NT2/D1 (cell line): ENCODE measurements at regions not wholly inside any gene's neighbourhood (a gene's known extent, or its start where the extent isn't known, plus 50 kb on each side); places are given as distances from the start of the nearest gene placed in this dataset.
A peak's percentile ranks its signal among the peaks of the same experiment; 100 is the strongest.

Source experiments
- DNase-seq: peaks from one replicate; pipeline ENCODE4 v3.0.0-alpha.2; 2011; ENCODE audit warnings: low read depth, low spot score
- H3K27me3 ChIP-seq: 2 replicates; pipeline ENCODE4 v1.6.0; 2011; ENCODE audit warnings: mild to moderate bottlenecking; ENCODE audit not compliant: insufficient read length, insufficient read depth
- H3K36me3 ChIP-seq: 2 replicates; pipeline ENCODE4 v1.6.1; 2011; ENCODE audit warnings: mild to moderate bottlenecking, low read length, mixed read lengths; ENCODE audit not compliant: insufficient read depth, insufficient read length
- H3K4me1 ChIP-seq: 2 replicates; pipeline ENCODE4 v1.5.1; 2011; ENCODE audit not compliant: insufficient read depth, insufficient read length
- H3K4me3 ChIP-seq: 2 replicates; pipeline ENCODE4 v1.5.1; 2011; ENCODE audit warnings: low read depth; ENCODE audit not compliant: insufficient read length
- H3K9ac ChIP-seq: 2 replicates; pipeline ENCODE4 v1.6.0; 2011; ENCODE audit warnings: low read depth; ENCODE audit not compliant: insufficient read length
- H3K9me3 ChIP-seq: 2 replicates; pipeline ENCODE4 v1.5.1; 2011; ENCODE audit warnings: mild to moderate bottlenecking, low read length; ENCODE audit not compliant: insufficient read depth
- SUZ12 ChIP-seq: IDR thresholded peaks from 2 replicates; pipeline ENCODE4 v1.6.1; 2011; ENCODE audit not compliant: insufficient read length, insufficient read depth; ENCODE audit errors: extremely low read depth
- YY1 ChIP-seq: IDR thresholded peaks from 2 replicates; pipeline ENCODE4 v1.6.1; 2011; ENCODE audit not compliant: insufficient read length, insufficient read depth
- ZNF274 ChIP-seq: IDR thresholded peaks from 2 replicates; pipeline ENCODE4 v1.6.1; 2011; ENCODE audit warnings: mild to moderate bottlenecking, low read depth, low read length

DNA sequence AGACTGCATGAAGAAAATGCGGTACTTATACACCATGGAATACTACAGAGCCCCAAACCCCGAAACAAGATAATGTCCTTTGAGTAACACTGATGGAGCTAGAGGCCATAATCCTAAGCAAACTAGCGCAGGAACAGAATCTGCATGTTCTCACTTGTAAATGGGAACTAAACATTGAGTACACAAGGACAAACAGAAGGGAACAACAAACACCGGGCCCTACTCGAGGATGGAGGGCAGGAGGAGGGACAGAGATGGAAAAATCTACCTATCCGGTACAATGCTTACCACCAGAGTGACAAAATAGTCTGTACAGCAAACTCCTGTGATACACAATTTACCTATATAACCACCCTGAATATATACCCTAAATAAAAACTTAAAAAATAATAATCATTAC, 507.9 kb downstream of the IPMK start:
- no peak for TF ChIP-seq ZNF274
- TF ChIP-seq SUZ12: no peak
- TF ChIP-seq YY1: no peak
- Histone ChIP-seq H3K27me3 (no peaks in the 10 kb centered on the region), H3K36me3 (no peaks in the 10 kb centered on the region), H3K9ac (no peak overlapping the region), H3K4me1 (no peaks in the 10 kb centered on the region), H3K4me3 (no peak overlapping the region), H3K9me3 (no peaks in the 10 kb centered on the region)
- DNase-seq: no peak

DNA sequence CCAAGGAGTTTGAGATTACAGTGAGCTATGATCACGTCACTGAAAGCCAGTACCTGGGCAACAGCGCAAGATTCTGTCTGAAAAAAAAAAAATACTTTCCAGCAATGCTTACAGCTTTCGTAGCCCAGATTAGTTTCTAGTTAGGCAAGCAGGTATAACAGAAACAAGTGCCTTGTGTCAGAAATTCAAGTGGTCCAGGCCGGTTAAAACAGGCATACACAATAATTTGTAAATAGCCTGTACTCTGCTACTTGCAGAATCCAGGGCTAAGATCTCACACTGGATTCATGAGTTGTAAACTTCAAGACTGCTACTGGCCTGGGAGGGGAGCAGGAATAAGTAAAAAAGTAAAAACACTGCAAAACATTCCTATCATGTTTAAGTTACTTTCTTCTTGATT, 512.9 kb downstream of the IPMK start:
- no peaks in the 10 kb centered on the region for H3K9me3 ChIP-seq
- H3K4me3 ChIP-seq: no peak overlapping the region
- DNase-seq: no peak
- no peak overlapping the region for H3K9ac ChIP-seq
- no peaks in the 10 kb centered on the region for H3K27me3 ChIP-seq
- TF ChIP-seq ZNF274 (no peak), SUZ12 (no peak), YY1 (no peak)
- H3K4me1 ChIP-seq: no peaks in the 10 kb centered on the region
- H3K36me3 ChIP-seq: no peaks in the 10 kb centered on the region

DNA sequence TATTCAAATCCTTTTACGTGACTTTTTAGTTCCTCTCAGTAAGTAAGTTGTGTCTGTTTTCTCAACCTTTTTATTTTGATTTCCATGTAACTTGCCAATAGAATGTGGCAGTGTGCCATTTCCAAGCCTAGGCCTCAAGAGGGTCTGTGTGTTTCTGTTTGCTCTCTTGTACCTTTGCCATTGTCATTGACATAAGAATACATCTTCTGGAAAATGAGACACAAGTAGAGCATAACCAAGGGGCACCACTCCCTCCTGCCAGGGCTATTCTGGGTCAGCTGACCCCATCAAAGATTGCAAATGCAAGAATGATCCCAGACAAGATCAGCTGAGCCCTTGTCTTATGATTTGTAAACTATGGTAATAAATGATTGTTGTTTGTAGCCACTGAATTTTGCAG, 524.0 kb downstream of the IPMK start:
- H3K4me3 ChIP-seq: no peak overlapping the region
- TF ChIP-seq ZNF274: no peak
- TF ChIP-seq YY1: no peak
- no peak for TF ChIP-seq SUZ12
- H3K9ac ChIP-seq: no peak overlapping the region
- no peaks in the 10 kb centered on the region for H3K27me3 ChIP-seq
- H3K36me3 ChIP-seq: no peaks in the 10 kb centered on the region
- H3K4me1 ChIP-seq: no peaks in the 10 kb centered on the region
- no peaks in the 10 kb centered on the region for H3K9me3 ChIP-seq
- no peak for DNase-seq

DNA sequence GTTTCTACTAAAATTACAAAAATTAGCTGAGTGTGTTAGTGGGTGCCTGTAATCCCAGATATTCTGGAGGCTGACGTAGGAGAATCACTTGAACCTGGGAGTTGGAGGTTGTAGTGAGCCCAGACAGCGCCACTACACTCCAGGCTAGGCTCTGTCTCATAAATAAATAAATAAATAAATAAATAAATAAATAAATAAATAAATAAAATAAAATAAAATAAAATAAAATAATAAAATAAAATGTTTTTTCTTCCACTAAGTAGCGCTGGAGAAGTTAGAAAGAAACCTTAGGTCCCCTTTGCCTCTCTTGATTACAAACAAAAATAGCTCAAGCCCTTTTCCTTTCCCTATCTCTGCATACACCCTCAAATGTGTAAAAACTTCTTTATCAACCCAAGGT, 525.9 kb downstream of the IPMK start:
- Histone ChIP-seq H3K4me3 (no peak overlapping the region), H3K27me3 (no peaks in the 10 kb centered on the region), H3K36me3 (no peaks in the 10 kb centered on the region), H3K9ac (no peak overlapping the region), H3K9me3 (no peaks in the 10 kb centered on the region), H3K4me1 (no peaks in the 10 kb centered on the region)
- TF ChIP-seq YY1 (no peak), ZNF274 (no peak), SUZ12 (no peak)
- no peak for DNase-seq

DNA sequence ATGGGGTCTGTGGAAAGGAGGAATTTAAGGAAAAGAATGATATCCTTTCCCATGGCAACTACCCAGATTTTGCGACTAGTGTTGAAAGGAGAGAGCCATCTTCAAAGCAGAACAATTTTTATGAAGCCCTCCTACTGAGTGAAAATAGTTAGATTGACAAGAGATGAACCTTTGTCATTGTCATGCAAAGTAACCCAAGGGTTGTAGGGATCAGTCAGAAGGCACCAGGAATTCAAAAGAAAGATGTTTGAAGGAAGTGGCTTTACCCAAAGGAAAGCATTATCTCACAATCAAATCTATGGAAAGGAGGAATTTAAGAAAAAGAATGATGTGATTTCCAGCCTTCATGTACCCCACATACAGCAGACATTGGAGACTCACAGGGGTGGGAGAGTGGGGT, 544.4 kb downstream of the IPMK start:
- Histone ChIP-seq H3K27me3 (no peaks in the 10 kb centered on the region), H3K36me3 (no peaks in the 10 kb centered on the region), H3K4me3 (no peak overlapping the region), H3K9ac (no peak overlapping the region), H3K9me3 (no peaks in the 10 kb centered on the region), H3K4me1 (no peaks in the 10 kb centered on the region)
- TF ChIP-seq ZNF274 (no peak), SUZ12 (no peak), YY1 (no peak)
- DNase-seq: peak; percentile 15

DNA sequence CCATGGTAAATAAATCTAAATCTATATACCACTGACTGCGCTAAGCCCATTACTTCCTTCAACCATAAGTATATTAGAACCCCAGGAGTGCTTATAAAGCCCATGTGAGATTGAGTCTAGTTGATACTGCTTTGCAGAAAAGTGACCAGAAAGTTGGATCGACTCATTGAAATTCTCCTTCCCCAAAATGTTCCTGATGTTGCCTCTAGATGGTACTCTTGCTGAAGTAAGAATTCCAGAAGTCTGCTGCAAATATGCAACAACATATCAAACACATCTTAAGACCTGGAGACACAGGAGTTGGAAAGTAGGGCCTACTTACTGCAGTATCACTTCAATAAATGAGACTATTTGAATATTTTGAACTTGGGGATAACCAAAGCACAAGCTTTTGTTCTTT, 550.8 kb downstream of the IPMK start:
- DNase-seq: no peak
- H3K9ac ChIP-seq: no peak overlapping the region
- no peaks in the 10 kb centered on the region for H3K9me3 ChIP-seq
- H3K27me3 ChIP-seq: no peaks in the 10 kb centered on the region
- H3K36me3 ChIP-seq: no peaks in the 10 kb centered on the region
- H3K4me3 ChIP-seq: no peak overlapping the region
- no peak for TF ChIP-seq YY1
- TF ChIP-seq ZNF274: no peak
- TF ChIP-seq SUZ12: no peak
- no peaks in the 10 kb centered on the region for H3K4me1 ChIP-seq

DNA sequence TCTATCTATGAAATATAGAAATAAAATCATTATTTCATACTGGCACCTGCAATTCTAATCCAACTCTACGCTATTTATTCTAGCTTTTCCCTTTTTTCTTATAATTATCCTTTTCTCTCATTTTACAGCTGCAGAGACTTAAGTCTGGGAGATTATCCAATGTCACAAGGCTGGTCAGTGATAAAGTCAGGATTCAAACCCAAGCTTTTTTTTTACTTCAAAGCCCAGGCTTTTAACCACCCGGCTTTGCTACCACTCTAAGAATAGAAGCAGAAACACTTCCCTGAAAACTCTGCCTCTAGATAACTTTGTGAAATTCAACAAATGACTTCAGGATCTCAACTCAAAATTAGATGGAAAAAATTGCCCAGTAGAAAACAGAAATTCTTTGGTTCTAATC, 552.5 kb downstream of the IPMK start:
- no peak overlapping the region for H3K9ac ChIP-seq
- no peaks in the 10 kb centered on the region for H3K36me3 ChIP-seq
- DNase-seq: no peak
- H3K27me3 ChIP-seq: no peaks in the 10 kb centered on the region
- H3K9me3 ChIP-seq: no peaks in the 10 kb centered on the region
- H3K4me3 ChIP-seq: no peak overlapping the region
- H3K4me1 ChIP-seq: no peaks in the 10 kb centered on the region
- TF ChIP-seq ZNF274: no peak
- TF ChIP-seq SUZ12: no peak
- no peak for TF ChIP-seq YY1

DNA sequence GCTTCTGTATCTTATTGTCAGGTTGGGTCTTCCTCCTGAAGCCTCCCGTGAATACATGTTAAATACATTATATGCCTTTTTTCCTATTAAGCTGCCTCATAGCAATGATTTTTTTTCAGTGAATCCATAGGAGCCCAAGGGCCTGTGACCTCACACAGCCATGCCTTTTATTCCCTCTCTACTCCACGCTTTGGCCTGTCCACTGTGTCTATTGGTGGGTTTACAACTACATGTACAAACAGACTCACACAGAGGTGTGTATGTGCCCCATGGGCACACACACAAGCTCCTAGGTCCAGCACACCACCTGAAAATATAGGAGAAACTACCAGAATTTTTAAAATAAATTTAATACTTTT, 560.4 kb downstream of the IPMK start:
- TF ChIP-seq YY1: no peak
- TF ChIP-seq ZNF274: no peak
- no peak for TF ChIP-seq SUZ12
- DNase-seq: no peak
- no peaks in the 10 kb centered on the region for H3K27me3 ChIP-seq
- no peaks in the 10 kb centered on the region for H3K4me1 ChIP-seq
- no peaks in the 10 kb centered on the region for H3K36me3 ChIP-seq
- H3K4me3 ChIP-seq: no peak overlapping the region
- H3K9me3 ChIP-seq: no peaks in the 10 kb centered on the region
- no peak overlapping the region for H3K9ac ChIP-seq
